ENCODE measurements at regions not wholly inside any gene's neighbourhood (a gene's known extent, or its start where the extent isn't known, plus 50 kb on each side); places are given as distances from the start of the nearest gene placed in this dataset.
A peak's percentile ranks its signal among the peaks of the same experiment; 100 is the strongest.

DNA sequence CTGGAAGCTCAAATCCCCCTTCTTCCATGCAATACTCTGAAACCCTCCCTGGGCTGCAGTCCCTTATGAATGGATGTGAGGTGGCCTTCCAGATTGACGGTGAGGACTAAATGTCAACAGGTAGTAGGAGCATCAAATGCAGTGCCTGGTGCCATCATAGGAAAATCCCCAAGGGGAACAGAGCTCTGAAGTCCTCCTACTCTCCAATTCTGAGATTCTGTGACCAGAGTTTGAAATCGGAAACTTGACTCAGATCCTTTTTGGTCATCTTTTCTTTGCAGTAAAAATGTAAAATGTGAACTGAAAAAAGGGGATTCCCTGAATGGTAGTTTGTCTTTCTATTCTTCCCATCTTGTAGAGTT lies 68.8 kb upstream of the TJP1 start:
- no peaks in the 10 kb centered on the region for H3K36me3 ChIP-seq
- in situ Hi-C loops (cut with MboI; ENCODE audit: low pct_ligation_motif_present in 1 of 4, low pct_unique_long_range_greater_than_20kb in 1 of 4, low sequenced_read_pairs in 3 of 4), result no loop called here

DNA sequence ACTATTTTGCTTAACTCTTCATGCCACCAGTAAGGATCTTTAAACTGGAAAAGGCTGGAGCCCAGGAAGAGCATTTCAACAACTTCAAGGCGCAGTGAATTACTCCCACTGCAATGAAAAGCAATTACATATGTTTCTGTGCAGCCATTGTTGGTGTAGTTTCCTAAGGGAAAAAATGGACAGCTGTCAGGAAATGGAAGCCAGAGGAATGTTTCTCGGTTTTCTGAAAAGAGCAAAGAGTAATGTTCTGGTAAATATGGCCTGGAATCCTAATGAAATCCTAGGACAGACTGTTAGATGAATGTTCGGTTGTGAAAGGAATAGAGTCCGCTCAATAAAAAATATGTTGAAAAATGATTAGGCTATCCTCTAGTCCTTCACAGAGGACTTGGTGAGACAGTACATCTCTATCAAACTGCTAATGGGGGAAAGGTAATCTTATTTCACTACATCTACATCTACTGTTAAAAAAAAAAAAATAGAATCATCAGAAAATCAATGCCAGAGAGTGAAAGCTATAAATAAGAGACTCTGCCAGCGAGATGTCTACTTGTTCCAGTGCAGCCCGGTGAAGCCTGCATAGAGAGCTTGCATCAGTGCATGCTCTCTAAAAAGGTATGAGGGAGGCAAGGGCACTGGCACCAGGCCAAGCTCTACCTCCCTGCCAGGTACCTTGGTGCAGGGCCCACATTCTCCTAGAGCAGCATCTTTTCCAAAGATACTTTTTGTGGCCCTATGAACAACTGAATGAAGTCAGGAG lies 68.2 kb upstream of the TJP1 start:
- no peak overlapping the region for H3K27ac ChIP-seq
- TF ChIP-seq POLR2AphosphoS5 (IDR thresholded peaks at IDR 0.05), result no peak
- TF ChIP-seq, protein P1, sequence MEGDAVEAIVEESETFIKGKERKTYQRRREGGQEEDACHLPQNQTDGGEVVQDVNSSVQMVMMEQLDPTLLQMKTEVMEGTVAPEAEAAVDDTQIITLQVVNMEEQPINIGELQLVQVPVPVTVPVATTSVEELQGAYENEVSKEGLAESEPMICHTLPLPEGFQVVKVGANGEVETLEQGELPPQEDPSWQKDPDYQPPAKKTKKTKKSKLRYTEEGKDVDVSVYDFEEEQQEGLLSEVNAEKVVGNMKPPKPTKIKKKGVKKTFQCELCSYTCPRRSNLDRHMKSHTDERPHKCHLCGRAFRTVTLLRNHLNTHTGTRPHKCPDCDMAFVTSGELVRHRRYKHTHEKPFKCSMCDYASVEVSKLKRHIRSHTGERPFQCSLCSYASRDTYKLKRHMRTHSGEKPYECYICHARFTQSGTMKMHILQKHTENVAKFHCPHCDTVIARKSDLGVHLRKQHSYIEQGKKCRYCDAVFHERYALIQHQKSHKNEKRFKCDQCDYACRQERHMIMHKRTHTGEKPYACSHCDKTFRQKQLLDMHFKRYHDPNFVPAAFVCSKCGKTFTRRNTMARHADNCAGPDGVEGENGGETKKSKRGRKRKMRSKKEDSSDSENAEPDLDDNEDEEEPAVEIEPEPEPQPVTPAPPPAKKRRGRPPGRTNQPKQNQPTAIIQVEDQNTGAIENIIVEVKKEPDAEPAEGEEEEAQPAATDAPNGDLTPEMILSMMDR (IDR thresholded peaks at IDR 0.05), result no peak
- no peak for TF ChIP-seq EP300 (IDR thresholded peaks at IDR 0.05; ENCODE audit: low read depth)
- TF ChIP-seq POLR2A (IDR thresholded peaks at IDR 0.05), result no peak
- 77 to 82% methylated on average over 6 of the region's 6 CpGs for WGBS, 2 donors (ENCODE audit: low coverage in 1 of 2)

More for the DNA sequence above, 68.8 kb upstream of the TJP1 start:
- H3K27ac ChIP-seq, result no peak overlapping the region
- H3K27me3 ChIP-seq, result no peaks in the 10 kb centered on the region
- DNase-seq, result no peak
- no peak for TF ChIP-seq POLR2AphosphoS5 (IDR thresholded peaks at IDR 0.05)
- no peak for TF ChIP-seq POLR2A (IDR thresholded peaks at IDR 0.05)
- no peak for TF ChIP-seq EP300 (IDR thresholded peaks at IDR 0.05; ENCODE audit: low read depth)
- TF ChIP-seq, protein P1 (IDR thresholded peaks at IDR 0.05), result no peak
- no peaks in the 10 kb centered on the region for H3K9me3 ChIP-seq
- 82% methylated on average over 2 of the region's 2 CpGs; no CpG with 5 or more reads in 1 of the 2 donors for WGBS, 2 donors (ENCODE audit: low coverage in 1 of 2)
- intact Hi-C loops (cut with DNase I; ENCODE audit: low total_unique reads), result no loop called here
- H3K4me3 ChIP-seq, result no peak overlapping the region
- peaks cover 0 to 8% (median 0%) of the 10 kb centered on the region in 4 donors for H3K4me1 ChIP-seq

DNA sequence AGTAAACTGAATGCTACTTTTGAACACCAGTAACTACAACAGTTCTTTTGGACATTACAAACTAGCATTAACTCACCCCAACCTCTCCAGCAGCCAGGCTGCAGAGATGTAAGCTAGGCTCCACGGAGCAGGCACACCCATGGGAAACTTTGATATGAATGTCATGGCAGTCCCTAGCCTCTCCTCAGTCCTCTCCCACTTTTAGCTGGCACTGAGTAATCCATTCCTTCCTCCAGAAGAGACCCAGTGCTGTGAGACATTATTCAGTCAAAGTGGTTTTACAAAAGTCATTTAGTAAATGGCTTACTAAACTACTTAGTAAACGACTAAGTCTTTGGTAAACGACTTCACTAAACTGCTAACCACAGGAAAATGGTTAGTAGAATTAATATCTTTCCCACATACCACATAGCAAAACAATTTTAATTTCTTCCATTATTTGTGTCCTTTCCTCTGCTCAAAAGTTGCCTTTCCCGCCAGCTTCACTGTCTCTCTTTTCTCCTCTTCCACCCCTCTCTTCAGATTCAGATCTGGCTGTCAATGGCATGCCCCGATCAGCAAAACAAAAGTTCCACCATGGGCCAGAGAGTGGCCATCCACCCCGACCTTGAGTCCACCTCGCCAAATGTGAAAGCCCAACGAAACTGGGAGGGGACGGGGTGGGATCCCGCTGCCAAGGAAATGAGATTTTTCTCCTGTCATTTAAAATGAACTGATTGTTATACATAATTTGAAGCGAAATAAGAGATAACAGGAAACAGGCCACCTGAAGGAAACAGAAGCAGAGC lies 67.5 kb upstream of the TJP1 start:
- no peak for DNase-seq
- no peaks in the 10 kb centered on the region for H3K27me3 ChIP-seq
- TF ChIP-seq, protein P1 (IDR thresholded peaks at IDR 0.05), result no peak
- TF ChIP-seq POLR2A (IDR thresholded peaks at IDR 0.05) (no peak), EP300 (IDR thresholded peaks at IDR 0.05; ENCODE audit: low read depth) (no peak), POLR2AphosphoS5 (IDR thresholded peaks at IDR 0.05) (no peak)
- in situ Hi-C loops (cut with MboI; ENCODE audit: low pct_ligation_motif_present in 1 of 4, low pct_unique_long_range_greater_than_20kb in 1 of 4, low sequenced_read_pairs in 3 of 4) (no loop called here), intact Hi-C loops (cut with DNase I; ENCODE audit: low total_unique reads) (no loop called here)
- no peaks in the 10 kb centered on the region for H3K36me3 ChIP-seq
- 66 to 70% methylated on average over 9 to 11 of the region's 11 CpGs for WGBS, 2 donors (ENCODE audit: low coverage in 1 of 2)
- peaks cover 0 to 10% (median 0%) of the 10 kb centered on the region in 4 donors for H3K4me1 ChIP-seq
- no peak overlapping the region for H3K27ac ChIP-seq
- H3K9me3 ChIP-seq, result no peaks in the 10 kb centered on the region
- H3K4me3 ChIP-seq, result no peak overlapping the region

More for the DNA sequence above, 68.2 kb upstream of the TJP1 start:
- no peak overlapping the region for H3K4me3 ChIP-seq
- peaks cover 0 to 8% (median 0%) of the 10 kb centered on the region in 4 donors for H3K4me1 ChIP-seq
- no peaks in the 10 kb centered on the region for H3K27me3 ChIP-seq
- no peaks in the 10 kb centered on the region for H3K36me3 ChIP-seq
- in situ Hi-C loops (cut with MboI; ENCODE audit: low pct_ligation_motif_present in 1 of 4, low pct_unique_long_range_greater_than_20kb in 1 of 4, low sequenced_read_pairs in 3 of 4) (no loop called here), intact Hi-C loops (cut with DNase I; ENCODE audit: low total_unique reads) (no loop called here)
- DNase-seq, result no peak
- no peaks in the 10 kb centered on the region for H3K9me3 ChIP-seq

DNA sequence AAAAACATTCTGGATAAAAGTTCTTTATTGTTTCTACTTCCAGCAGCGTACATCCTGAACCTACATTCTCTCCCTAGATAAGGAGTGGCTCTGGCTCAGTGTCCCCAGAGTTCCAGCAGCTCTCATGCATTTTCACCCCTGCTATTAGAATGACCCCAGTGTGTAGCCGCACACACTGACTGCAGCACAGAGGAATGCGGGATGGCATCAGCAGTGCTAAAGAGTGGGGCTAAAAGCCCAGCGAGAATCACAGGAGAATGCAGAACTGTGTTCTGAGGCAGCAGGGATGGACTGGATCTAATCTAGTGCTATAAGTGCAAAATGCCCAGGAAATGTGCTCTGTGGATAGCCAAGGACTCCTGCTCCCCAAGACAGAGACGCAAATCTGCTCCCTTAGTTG lies 66.4 kb upstream of the TJP1 start:
- no peak for TF ChIP-seq POLR2A (IDR thresholded peaks at IDR 0.05)
- no peak for TF ChIP-seq EP300 (IDR thresholded peaks at IDR 0.05; ENCODE audit: low read depth)
- no peak for TF ChIP-seq POLR2AphosphoS5 (IDR thresholded peaks at IDR 0.05)
- TF ChIP-seq, protein P1 (IDR thresholded peaks at IDR 0.05), result no peak

More for the DNA sequence above, 66.4 kb upstream of the TJP1 start:
- H3K27ac ChIP-seq, result peak overlapping the region in 2 of 4 donors; percentile 12 to 34
- H3K27me3 ChIP-seq, result no peaks in the 10 kb centered on the region
- no peaks in the 10 kb centered on the region for H3K36me3 ChIP-seq
- no peak overlapping the region for H3K4me3 ChIP-seq
- in situ Hi-C loops (cut with MboI; ENCODE audit: low pct_ligation_motif_present in 1 of 4, low pct_unique_long_range_greater_than_20kb in 1 of 4, low sequenced_read_pairs in 3 of 4) (no loop called here), intact Hi-C loops (cut with DNase I; ENCODE audit: low total_unique reads) (no loop called here)
- no peak for DNase-seq
- H3K9me3 ChIP-seq, result no peaks in the 10 kb centered on the region
- 54 to 60% methylated on average over 3 to 5 of the region's 5 CpGs for WGBS, 2 donors (ENCODE audit: low coverage in 1 of 2)
- H3K4me1 ChIP-seq, result peaks cover 0 to 11% (median 1%) of the 10 kb centered on the region in 4 donors

All from transverse colon (tissue), 4 donors.